GM21529 (cell line): ENCODE measurements at regions not wholly inside any gene's neighbourhood (a gene's known extent, or its start where the extent isn't known, plus 50 kb on each side); places are given as distances from the start of the nearest gene placed in this dataset.

Experiments
- ATAC-seq: cut with Tn5 transposase; IDR thresholded peaks from one replicate; pipeline ENCODE4 v1.9.1; 2021; ENCODE audit not compliant: unreplicated experiment

DNA sequence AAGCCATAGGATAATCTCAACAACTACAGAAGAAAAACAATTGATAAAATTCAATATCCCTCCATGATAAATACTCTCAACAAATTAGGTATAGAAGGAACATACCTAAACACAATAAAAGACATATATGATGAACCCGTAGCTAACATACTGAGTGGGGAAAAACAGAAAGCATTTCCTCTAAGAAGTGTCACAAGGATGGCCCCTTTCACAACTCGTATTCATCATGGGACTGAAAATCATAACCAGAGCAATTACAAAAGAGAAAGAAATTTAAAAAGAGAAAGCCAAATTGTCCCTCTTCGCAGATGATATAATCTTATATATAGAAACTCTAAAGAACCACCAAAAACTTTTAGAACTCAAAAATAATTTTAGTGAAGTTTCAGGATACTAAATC, 146.3 kb upstream of the RGMB start:
- ATAC-seq: no peak

DNA sequence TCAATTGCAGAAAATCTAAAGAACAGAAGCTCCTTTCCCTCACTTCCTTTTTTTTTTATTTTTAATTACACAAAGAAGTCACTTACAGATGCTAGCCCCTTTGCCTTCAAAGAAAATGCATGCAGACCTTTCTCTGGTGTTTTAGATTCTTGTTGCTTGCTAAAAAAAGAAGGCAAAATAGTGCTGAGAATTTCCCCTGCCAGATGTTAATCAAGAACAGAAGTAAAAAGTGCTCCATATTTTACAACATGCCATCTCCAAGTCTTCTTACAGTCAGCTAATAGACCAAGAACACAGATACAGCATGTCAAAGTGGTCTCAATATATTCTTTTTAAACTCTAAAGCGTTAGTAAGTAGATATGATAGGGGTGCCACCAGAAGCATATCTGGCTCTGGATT, 142.8 kb upstream of the RGMB start:
- ATAC-seq: no peak

DNA sequence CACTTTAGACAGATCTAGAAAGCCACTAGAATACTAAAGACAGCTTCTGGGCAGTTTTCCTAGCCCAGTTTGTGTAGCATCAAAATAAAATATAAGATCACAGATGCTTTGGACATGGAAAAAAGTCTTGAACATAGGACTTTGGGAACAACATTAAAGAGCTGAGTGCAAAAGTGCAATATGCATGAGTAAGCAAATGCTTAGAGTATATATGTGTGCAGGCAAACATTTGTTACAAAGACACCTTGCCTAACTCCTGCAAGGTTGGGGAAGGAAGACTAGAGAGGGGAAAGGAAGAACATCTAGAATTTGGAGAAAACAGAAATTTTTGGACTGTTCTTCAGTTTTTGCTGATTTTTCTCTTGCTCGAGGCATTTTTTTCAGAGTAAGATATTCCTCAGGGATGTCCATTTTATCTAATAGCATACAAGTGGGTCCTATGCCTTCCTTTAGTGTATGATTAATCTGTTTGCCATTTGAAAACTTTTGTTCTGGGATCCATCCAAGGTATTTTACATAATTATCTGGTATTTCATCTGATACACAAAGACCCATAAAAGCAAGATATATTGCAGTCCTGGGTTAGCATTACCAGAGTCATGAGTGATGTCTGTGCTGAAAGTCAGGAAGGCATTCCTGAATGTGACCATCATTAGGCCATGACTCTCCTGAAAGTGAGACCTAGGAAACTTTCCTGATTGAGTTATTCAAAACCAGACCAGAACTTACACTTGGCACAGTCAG, 142.0 kb upstream of the RGMB start:
- ATAC-seq: no peak

DNA sequence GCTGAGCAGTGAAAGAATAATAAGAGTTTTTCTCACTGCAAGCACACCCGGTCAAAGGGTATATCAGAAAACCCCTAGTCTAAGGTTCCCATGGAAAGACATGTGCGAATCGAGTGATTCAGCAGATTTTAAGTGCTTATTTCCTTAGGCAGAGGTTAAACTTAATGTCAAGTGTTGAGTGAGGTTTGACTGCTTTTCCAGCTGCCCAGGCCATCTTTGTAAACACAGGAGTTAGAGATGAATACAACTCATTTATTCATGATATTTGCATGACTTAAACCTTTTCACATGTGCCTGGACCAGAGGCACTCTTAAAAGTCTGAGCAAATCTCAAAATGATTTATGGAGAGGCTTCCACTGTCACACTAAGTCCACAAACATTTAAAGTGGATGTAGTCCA, 137.8 kb upstream of the RGMB start:
- ATAC-seq: no peak

DNA sequence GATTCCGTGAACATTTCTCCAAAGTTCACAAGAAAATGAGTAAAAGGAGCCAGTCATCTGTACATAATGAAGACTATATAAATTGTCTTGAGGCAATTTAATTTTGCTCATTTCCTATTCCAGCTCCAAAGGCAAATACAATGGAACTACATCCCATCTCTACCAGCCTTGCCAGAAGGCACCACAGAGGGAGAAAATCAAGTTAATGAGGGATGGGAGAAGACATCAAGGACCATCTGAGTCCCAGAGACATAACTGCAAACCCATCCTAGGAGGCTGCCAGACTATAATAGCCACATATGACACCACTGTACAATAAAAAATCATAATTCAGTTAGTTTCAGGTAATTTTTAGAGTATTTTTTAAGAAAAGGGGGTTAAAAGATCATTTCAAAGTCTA, 136.3 kb upstream of the RGMB start:
- ATAC-seq: no peak

DNA sequence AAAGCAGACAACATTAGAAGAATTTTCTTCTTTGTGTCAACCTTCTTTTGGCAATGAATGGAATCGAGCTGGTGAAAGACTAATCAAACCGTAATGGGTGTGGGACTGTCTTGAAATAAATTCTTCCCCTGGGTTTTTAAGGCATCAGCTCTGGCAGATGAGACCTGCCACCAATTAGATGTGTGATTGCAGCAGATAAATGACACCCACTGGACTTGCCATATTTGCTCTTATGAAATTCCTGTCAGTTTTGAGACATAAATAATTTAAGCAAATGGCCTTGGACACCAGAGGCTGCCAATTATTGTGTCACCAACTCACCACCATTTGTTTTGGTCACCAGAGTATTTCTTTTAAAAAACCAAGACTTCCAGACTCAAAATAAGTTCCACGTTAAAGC, 135.9 kb upstream of the RGMB start:
- no peak for ATAC-seq

DNA sequence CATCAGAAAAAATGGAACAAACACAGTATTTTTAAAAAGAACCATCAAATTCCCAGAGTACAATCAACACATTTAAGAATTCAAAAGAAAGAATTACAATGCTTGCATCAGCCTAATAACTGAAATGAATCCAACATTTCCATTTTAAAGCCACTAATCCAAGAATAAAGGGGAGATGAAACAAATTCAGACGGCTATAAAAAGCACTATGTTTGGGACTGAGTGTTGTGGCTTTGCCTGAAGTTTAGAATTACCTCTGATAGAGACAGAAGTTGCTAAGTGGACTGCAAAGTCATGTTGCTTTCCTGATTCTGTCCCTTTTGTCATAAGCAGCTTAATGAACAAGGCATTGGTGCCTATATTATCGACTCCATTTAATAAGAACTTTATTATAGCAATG, 135.4 kb upstream of the RGMB start:
- no peak for ATAC-seq

DNA sequence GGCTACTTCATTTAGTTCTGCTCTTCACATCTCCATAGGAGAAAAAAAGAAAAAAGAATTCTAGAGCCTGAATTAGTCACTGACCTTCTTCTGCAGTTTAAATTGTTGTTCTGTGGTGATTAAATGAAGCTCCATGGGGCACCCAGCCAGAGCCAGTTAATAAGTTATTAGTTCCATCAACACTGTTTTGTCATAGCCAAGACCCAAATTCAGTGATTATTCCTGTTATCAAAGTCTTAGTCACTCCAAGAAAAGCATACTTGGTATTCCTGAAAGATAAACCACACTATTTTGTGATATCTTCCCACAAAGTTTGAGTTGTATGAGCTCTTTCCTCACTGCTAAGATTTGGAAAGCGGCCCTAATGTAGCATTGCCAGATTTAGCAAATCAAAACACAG, 134.8 kb upstream of the RGMB start:
- no peak for ATAC-seq

DNA sequence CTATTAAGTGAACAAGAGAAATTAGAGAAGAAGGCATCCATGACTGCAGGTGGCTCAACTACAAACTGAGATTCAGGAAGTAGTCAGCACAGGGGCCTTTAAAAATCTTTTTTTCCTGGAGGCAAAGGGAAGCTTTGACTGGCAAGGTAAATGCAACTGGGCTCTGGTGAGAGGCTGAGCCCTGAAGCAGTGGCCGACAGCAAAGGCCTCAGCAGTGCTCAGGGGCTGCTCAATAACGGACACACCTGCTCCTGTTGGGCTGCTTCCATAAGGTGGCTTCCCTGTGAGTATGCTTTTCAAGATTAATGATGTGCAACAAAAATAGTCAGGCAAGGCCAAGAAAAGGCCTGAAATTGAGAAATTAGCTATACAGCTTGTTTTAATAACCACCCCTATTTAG, 134.2 kb upstream of the RGMB start:
- ATAC-seq: no peak

DNA sequence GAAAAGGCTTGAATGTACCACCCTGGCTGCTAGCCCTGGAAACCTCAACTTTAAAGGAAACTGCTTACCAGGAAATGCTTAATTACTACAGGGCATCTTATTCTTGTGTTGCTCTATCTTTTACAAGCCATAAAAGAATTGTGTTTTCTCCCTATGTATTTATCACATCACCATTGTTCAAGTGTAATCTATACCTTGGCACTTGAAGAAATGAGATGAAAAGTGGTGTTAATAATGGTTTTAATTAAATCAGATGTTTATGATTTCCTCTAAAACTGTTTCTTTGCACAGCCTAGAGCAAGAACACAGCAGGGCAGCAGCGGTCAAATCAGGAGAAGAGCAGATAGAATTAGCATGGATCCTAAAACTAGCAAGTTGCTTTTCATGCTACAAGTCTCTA, 131.8 kb upstream of the RGMB start:
- no peak for ATAC-seq

DNA sequence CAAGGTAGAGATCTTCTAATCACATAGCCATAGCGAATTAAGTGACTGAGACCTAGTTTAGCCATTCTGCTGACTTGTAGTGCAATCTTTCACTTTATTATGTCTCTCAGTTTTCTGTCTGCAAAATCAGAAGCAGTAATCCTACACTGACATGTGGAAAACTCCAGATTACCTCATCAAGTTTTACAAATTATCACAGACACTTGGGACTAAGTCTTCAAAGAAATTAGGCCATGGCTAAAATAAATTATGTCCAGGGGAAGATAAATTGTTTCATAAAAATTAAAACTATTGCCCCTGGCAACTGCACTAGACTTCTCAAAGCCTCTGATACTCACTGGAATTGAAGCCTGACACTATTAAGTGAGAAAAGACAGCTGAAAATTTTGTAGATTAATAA, 129.9 kb upstream of the RGMB start:
- ATAC-seq: no peak

DNA sequence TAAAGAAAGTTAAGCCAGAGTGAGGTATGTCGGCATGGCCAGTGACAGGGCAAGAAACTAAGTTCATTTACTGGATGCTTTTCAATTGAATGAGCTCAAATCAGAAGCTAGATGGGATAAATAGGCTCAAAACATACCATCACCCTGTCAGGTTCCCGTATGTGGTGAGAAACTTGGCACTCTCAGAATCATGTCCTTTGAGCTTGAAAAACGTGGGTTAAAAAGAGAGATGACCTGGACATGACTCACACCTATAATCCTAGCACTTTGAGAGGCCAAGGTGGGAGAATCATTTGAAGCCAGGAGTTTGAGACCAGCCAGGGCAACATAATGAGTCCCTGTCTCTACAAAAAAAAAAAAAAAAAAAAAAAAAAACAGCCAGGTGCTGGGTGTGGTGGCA, 121.7 kb upstream of the RGMB start:
- no peak for ATAC-seq

DNA sequence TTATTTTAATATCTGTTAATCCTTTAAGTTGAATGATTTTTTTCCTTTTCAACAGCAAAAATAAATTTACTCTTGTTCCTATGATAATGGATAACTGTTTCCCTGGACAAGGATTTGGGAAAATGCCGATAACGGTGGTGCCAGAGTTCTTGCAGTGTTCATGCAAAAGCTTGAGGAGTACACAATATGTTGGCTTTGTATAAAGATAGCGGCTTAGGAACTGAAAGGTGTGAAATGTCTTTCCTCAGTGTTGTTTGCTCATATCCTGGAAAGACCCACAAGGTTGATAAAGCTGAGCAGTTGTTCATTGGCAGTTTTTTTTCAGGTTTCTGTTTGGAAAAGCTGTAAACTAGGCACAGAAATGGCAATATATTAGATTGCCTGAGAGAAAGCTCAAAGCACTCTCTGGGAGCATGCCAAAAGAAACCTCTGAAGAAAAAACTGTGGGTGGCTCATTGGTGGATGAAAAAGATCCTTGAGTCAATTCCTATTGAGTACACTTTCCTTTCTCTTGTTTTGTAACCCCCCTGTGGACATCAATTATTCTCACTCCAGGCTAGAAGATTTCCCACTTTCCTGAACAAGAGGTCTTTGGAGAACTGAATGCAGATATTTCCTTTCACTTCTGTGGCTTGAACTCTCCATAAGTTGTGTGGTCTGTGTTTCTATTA, 117.2 kb upstream of the RGMB start:
- ATAC-seq: no peak

DNA sequence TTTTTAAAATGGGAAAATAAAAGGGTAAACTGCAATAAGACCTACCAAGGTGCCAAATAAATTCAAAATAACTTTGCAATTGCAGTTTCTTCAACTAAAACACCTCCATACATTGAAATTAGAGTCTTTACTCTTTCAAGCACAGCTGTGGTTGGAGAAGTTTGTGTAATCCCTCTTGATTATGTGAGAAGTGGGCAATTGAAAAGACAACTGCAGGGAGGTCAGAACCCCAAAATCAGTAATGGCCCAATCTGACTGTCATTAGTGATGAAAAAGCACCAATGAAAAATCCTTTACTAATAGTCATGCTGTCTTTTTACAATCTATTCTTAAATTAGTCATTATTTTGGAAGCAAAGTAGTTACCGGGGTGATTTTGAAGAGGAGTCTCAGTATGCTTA, 116.7 kb upstream of the RGMB start:
- ATAC-seq: no peak

DNA sequence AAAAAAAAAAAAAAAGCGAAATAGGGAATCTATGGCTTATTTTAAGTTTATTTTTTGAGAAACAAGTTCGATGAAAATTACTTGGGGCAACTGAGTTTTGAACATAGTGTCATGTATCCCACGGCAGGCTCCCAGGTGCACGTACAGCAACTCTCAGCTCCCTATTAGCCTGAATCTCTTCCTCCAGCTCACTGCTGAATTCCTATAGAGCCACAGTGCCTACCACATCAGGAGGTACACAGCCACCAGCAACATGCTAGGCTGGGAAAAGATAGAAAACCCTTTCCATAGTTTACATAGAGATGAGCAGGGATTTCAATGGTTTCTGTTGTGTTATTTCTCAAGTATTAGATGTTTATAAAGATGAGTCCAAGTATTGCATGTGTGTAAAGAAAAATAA, 115.9 kb upstream of the RGMB start:
- ATAC-seq: no peak

DNA sequence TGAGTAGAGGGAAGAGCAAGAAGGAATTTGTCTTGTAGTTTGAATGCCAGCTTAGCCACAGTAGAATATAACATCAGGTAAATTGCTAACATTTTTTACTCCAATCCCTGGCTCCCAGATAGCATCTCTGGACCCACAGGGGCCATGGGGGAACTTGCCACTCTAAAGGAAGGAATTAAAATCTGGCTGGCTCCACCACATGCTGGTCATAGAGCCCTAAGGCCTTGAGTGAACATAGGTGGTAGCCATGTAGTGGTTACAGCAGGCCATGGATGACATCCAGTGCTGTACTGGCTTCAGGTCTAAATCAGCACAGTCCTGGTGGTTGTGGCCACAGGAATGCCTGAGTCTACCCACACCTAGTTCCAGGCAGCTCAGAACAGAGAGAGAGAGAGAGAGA, 109.9 kb upstream of the RGMB start:
- no peak for ATAC-seq

DNA sequence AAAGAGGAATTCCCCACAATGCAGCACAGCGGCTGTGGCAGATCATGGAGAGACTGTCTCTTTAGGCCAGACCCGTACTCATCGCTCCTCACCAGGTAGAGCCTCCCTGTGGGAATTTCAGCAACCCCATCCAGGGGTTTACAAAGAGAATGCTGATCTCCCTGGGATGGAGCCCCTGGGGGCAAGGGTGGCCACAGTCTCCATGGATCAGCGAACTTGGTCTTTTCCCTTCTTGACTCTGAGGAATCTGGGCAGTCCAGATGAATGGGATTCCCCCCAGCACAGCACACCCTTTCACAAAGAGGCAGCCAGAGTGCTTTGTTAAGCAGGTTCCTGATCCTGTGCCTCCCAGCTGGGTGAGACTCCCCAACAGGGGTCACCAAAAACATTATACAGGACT, 108.7 kb upstream of the RGMB start:
- ATAC-seq: no peak

DNA sequence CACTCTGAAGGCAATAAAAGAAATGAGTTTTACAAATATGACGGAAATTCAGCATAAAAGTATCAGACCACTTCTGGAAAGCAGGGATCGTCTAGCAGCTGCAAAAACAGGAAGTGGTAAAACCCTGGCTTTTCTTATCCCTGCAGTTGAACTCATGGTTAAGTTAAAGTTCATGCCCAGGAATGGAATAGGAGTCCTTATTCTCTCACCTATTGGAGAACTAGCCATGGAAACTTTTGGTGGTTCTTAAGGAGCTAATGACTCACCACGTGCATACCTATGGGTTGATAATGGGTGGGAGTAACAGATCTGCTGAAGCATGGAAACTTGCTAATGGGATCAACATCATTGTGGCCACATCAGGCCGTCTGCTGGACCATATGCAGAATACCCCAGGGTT, 93.5 kb upstream of the RGMB start:
- ATAC-seq: no peak

DNA sequence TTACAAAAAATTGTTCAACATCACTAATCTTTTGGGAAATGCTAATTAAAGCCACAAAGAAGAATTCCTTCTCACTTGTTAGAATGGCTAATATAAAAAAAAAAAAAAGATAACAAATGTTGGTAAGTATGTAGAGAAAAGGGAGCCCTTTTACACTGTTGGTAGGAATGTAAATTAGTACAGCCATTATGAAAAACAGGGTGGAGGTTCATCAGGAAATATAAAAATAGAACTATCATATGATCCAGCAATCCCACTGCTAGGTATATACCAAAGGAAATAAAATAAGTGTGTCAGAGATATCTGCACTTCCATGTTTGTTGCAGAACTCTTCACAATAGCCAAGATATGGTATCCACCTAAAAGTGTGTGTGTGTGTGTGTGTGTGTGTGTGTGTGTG, 83.5 kb upstream of the RGMB start:
- no peak for ATAC-seq

DNA sequence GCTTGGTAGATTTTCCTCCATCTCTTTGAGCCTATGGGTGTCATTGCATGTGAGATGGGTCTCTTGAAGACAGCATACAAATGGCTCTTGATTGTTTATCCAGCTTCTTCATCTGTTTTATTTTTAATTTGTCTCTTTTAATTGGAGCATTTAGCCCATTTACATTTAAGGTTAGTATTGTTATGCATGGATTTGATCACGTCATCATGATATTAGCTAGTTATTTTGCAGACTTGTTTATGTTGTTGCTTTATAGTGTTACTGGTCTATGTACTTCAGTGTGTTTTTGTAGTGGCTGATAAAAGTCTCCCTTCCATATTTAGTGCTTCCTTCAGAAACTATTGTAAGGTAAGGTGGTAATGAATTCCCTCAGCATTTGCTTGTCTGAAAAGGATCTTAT, 78.6 kb upstream of the RGMB start:
- no peak for ATAC-seq

DNA sequence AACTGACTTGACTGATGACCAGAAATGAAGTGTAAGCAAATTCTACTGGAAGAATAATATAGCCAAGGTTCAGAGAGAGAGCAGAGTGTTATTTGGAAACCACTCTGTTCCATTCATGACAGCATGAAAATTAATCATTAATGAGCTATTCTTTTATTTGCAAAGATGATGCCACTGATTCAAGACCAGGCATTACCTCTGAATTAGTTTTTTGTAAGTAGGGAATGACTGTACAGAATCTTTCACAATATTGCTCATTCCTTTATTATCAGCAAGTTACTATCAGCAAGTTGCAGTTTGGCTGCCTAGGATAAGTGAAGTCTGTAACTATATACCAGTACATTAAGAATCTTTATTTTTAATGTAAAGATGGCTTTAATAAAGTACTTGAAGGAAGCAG, 75.1 kb upstream of the RGMB start:
- no peak for ATAC-seq

DNA sequence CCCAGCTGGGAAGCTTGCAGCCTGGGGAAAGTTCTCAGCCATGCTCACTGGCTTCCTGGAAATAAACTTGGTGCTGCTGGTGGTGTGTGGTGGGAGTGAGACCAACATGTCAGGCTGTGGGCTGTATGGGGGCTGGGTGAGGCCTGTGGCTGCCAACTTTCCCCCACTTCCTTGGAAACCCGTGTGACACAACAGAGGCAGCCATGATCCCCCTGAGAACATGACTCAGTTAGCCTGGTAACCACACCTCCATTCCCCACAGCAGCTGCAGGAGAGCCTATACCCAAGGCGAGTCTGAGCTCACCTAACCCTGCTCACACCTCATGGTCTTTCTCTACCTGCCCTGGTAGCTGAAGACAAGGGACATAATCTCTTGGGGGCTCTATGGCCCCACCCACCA, 72.7 kb upstream of the RGMB start:
- no peak for ATAC-seq

DNA sequence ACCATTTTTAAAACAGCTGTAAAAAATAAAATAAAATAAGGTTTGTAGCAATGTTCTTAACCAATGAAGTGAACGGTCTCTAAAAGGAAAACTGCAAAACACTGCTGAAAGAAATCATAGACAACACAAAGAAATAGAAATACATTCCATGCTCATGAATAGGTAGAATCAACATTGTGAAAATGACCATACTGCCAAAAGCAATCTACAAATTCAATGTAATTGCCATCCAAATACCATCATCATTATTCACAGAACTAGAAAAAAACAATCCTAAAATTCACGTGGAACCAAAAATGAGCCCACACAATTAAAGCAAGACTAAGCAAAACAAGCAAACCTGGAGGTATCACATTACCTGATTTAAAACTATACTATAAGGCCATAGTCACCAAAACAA, 67.6 kb upstream of the RGMB start:
- no peak for ATAC-seq
